Osteoblast (primary cell): ENCODE measurements at regions not wholly inside any gene's neighbourhood (a gene's known extent, or its start where the extent isn't known, plus 50 kb on each side); places are given as distances from the start of the nearest gene placed in this dataset.

Experiments
- DNase-seq: peaks from one replicate; pipeline ENCODE4 v3.0.0; 2011; ENCODE audit warnings: low spot score, mixed read lengths; ENCODE audit not compliant: insufficient read length; ENCODE audit errors: missing footprints
- H2AFZ ChIP-seq: 2 replicates; pipeline ENCODE4 v1.6.0; 2011; ENCODE audit warnings: mild to moderate bottlenecking, low read length
- H3K27ac ChIP-seq: 2 replicates; pipeline ENCODE4 v1.5.1; 2011; ENCODE audit warnings: mild to moderate bottlenecking, low read depth, low read length, moderate library complexity
- H3K27me3 ChIP-seq: 2 replicates; pipeline ENCODE4 v1.6.0; 2012; ENCODE audit warnings: mild to moderate bottlenecking, control low read depth, inconsistent platforms, low read length, moderate library complexity; ENCODE audit not compliant: insufficient read depth
- H3K36me3 ChIP-seq: 2 replicates; pipeline ENCODE4 v1.5.1; 2011; ENCODE audit warnings: mild to moderate bottlenecking, low read length, control low read depth, moderate library complexity; ENCODE audit not compliant: insufficient read depth
- H3K4me1 ChIP-seq: 2 replicates; pipeline ENCODE4 v1.5.1; 2011; ENCODE audit warnings: mild to moderate bottlenecking, low read length, control low read depth, moderate library complexity; ENCODE audit not compliant: insufficient read depth
- H3K4me2 ChIP-seq: 2 replicates; pipeline ENCODE4 v1.6.0; 2011; ENCODE audit warnings: mild to moderate bottlenecking, low read length; ENCODE audit not compliant: insufficient read depth
- H3K4me3 ChIP-seq: fragments of 200-600 bp; sonication (generic); 3 replicates; pipeline ENCODE4 v1.5.1; 2012; ENCODE audit warnings: mild to moderate bottlenecking, low read length, inconsistent platforms; ENCODE audit not compliant: insufficient read depth
- H3K79me2 ChIP-seq: 2 replicates; pipeline ENCODE4 v1.6.0; 2012; ENCODE audit warnings: mild to moderate bottlenecking, low read length, control low read depth, inconsistent platforms; ENCODE audit not compliant: insufficient read depth
- H3K9me3 ChIP-seq: 2 replicates; pipeline ENCODE4 v1.5.1; 2011; ENCODE audit warnings: low read depth, low read length, control low read depth
- H4K20me1 ChIP-seq: 2 replicates; pipeline ENCODE4 v1.6.0; 2012; ENCODE audit warnings: mild to moderate bottlenecking, low read length, control low read depth; ENCODE audit not compliant: insufficient read depth
- TF ChIP-seq, protein P1 (sequence below): IDR thresholded peaks from 2 replicates; pipeline ENCODE4 v1.5.1; 2011; ENCODE audit warnings: mild to moderate bottlenecking, low read depth, low read length, moderate library complexity; ENCODE audit errors: extremely low read depth

DNA sequence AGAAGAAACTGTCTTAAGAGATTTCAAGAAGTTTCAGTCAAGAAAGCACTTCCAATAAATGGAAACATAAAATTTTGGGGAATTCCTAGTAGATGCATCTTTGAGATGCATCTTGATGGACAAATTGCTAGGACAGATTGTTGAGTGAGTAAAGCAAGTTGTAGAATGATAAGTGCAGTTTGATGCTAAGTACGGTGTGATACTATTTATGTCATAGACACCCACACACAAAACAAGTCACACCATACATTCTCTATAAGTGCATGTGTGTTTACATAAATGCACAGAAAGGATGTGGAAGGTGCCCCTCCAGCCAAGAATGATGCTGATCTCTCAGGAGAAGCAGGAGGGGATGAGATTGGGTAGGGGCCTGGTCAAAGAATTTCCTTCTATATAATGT, 375.7 kb downstream of the FOXO1 start:
- no peak for DNase-seq
- TF ChIP-seq, protein P1, sequence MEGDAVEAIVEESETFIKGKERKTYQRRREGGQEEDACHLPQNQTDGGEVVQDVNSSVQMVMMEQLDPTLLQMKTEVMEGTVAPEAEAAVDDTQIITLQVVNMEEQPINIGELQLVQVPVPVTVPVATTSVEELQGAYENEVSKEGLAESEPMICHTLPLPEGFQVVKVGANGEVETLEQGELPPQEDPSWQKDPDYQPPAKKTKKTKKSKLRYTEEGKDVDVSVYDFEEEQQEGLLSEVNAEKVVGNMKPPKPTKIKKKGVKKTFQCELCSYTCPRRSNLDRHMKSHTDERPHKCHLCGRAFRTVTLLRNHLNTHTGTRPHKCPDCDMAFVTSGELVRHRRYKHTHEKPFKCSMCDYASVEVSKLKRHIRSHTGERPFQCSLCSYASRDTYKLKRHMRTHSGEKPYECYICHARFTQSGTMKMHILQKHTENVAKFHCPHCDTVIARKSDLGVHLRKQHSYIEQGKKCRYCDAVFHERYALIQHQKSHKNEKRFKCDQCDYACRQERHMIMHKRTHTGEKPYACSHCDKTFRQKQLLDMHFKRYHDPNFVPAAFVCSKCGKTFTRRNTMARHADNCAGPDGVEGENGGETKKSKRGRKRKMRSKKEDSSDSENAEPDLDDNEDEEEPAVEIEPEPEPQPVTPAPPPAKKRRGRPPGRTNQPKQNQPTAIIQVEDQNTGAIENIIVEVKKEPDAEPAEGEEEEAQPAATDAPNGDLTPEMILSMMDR: no peak
- H3K4me3 ChIP-seq: no peak overlapping the region

DNA sequence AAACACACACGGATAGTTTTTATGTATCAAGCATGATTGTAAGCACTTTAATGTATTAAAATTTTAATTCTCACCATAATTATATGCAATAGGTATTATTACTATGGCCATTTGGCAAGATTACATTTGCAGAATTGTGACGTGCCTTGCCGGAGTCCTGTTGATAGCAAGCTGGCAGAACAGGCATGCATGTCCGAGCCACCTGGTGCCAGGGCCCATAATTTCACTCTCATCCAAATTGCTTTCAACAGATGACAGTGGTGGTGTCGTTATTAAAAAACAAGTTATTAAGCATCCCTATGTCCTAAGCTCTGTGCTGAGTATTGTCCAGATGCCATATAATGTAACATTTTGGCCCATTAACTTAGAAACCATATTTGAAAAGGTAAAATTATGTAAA, 374.3 kb downstream of the FOXO1 start:
- Histone ChIP-seq H2AFZ (no peak overlapping the region), H3K4me2 (no peak overlapping the region), H3K79me2 (no peaks in the 10 kb centered on the region), H3K36me3 (no peaks in the 10 kb centered on the region), H3K4me3 (no peak overlapping the region), H3K4me1 (no peaks in the 10 kb centered on the region), H3K27ac (no peak overlapping the region), H3K9me3 (no peaks in the 10 kb centered on the region), H3K27me3 (no peaks in the 10 kb centered on the region), H4K20me1 (no peaks in the 10 kb centered on the region)
- DNase-seq: no peak
- TF ChIP-seq, protein P1: no peak

More for the DNA sequence above, 375.7 kb downstream of the FOXO1 start:
- H3K4me1 ChIP-seq: no peaks in the 10 kb centered on the region
- H3K79me2 ChIP-seq: no peaks in the 10 kb centered on the region
- H3K9me3 ChIP-seq: no peaks in the 10 kb centered on the region
- H3K27me3 ChIP-seq: no peaks in the 10 kb centered on the region
- H2AFZ ChIP-seq: no peak overlapping the region
- no peaks in the 10 kb centered on the region for H4K20me1 ChIP-seq
- no peak overlapping the region for H3K4me2 ChIP-seq
- no peaks in the 10 kb centered on the region for H3K36me3 ChIP-seq
- H3K27ac ChIP-seq: no peak overlapping the region

DNA sequence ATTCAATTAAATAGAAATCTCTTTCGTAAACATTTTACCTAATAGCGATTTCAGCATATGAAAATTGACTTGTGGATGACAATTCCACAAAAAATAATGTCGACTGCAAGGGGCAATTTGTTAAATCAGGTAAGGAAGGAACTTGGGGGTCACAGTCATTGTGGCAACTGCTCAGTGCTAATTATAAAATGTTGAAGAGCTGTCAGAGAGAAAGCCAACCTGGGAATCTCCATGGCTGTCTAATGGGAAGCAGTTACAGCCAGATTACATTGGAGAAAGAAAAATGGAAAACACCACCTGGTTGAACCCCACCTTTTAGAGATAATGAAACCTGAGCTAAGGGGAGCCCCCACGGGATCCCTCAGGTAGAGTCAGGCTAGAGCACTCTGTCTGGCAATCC, 373.9 kb downstream of the FOXO1 start:
- Histone ChIP-seq H3K4me3 (no peak overlapping the region), H2AFZ (no peak overlapping the region), H3K27ac (no peak overlapping the region), H3K4me2 (no peak overlapping the region), H3K36me3 (no peaks in the 10 kb centered on the region), H3K27me3 (no peaks in the 10 kb centered on the region), H3K4me1 (no peaks in the 10 kb centered on the region), H4K20me1 (no peaks in the 10 kb centered on the region), H3K79me2 (no peaks in the 10 kb centered on the region), H3K9me3 (no peaks in the 10 kb centered on the region)
- no peak for DNase-seq
- TF ChIP-seq, protein P1: no peak

DNA sequence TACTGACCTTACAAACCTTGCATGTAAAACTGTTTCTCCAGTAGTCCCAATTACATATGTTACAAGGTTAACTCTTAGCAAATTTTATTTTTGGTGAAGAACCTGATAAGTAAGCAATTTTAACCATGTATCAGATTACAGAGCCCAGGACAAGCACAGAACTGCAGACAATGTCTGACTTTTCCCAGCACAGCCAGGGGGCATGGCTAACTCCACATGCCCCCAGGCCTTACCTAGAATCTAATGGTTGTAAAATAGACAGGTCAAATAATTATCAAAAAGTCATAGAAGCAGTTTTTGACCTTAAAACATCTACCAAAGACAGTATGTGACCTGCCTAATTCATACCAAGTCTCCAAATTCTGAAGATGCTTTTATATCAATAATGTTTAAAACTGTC, 364.1 kb downstream of the FOXO1 start:
- DNase-seq: no peak
- Histone ChIP-seq H4K20me1 (no peaks in the 10 kb centered on the region), H3K79me2 (no peaks in the 10 kb centered on the region), H3K27ac (no peak overlapping the region), H3K4me3 (no peak overlapping the region), H3K36me3 (no peaks in the 10 kb centered on the region), H3K4me1 (no peaks in the 10 kb centered on the region), H3K9me3 (no peaks in the 10 kb centered on the region), H3K4me2 (no peak overlapping the region), H3K27me3 (no peaks in the 10 kb centered on the region), H2AFZ (no peak overlapping the region)
- TF ChIP-seq, protein P1: no peak
